OCI-LY3 (cell line): ENCODE measurements at regions not wholly inside any gene's neighbourhood (a gene's known extent, or its start where the extent isn't known, plus 50 kb on each side); places are given as distances from the start of the nearest gene placed in this dataset.

Experiments used
- EZH2phosphoT487 ChIP-seq: fragments of 200-600 bp; shearing (Covaris generic); IDR thresholded peaks from 2 replicates; pipeline ENCODE4 v1.6.1; 2018; ENCODE audit warnings: antibody characterized with exemption, mixed run types, low read depth
- TF ChIP-seq, protein P1 (sequence below): fragments of 200-600, 300-600 bp; sonication (generic); IDR thresholded peaks from 2 replicates; pipeline ENCODE4 v1.5.1; 2014; ENCODE audit warnings: antibody characterized with exemption, low read length, low read depth

DNA sequence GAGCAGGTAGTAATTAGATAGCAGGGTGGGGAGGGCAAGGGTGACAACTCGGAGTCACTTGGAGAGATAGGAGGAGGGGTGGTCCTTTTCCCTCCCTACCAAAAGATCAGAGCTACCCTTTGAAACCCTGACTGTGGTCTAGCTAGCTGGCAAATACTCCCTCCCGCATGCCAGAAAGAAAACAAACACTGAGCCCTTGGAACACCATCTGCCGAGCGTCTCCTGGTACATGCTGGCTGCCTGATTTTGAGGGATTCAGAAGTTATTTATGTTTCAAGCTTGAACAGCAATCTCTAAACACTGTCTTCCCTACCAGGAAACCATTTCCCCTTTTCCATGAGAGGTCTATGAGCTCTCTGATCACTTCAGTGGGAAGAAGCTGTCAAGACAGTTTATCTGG is 291.6 kb upstream of the CFAP20DC start:
- TF ChIP-seq, protein P1, sequence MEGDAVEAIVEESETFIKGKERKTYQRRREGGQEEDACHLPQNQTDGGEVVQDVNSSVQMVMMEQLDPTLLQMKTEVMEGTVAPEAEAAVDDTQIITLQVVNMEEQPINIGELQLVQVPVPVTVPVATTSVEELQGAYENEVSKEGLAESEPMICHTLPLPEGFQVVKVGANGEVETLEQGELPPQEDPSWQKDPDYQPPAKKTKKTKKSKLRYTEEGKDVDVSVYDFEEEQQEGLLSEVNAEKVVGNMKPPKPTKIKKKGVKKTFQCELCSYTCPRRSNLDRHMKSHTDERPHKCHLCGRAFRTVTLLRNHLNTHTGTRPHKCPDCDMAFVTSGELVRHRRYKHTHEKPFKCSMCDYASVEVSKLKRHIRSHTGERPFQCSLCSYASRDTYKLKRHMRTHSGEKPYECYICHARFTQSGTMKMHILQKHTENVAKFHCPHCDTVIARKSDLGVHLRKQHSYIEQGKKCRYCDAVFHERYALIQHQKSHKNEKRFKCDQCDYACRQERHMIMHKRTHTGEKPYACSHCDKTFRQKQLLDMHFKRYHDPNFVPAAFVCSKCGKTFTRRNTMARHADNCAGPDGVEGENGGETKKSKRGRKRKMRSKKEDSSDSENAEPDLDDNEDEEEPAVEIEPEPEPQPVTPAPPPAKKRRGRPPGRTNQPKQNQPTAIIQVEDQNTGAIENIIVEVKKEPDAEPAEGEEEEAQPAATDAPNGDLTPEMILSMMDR: no peak
- TF ChIP-seq EZH2phosphoT487: no peak
